HL-60 (cell line): ENCODE measurements at regions not wholly inside any gene's neighbourhood (a gene's known extent, or its start where the extent isn't known, plus 50 kb on each side); places are given as distances from the start of the nearest gene placed in this dataset.

Experiments used
- DNase-seq, 2 experiments: peaks; one replicate each; pipeline ENCODE4 v3.0.0-alpha.2; 2010 to 2020; ENCODE audit warnings: low read depth in 1 of 2, low spot score in 1 of 2
- H3K27ac ChIP-seq: fragments of 250-450 bp; sonication (Bioruptor Pico); replicated peaks from 2 replicates; pipeline ENCODE4 v1.5.1; 2020; ENCODE audit warnings: mild to moderate bottlenecking, moderate library complexity
- H3K27me3 ChIP-seq: fragments of 250-450 bp; sonication (Bioruptor Pico); 2 replicates; pipeline ENCODE4 v1.5.1; 2021; ENCODE audit warnings: mild to moderate bottlenecking, moderate library complexity; ENCODE audit not compliant: insufficient read depth, poor library complexity, severe bottlenecking
- H3K4me3 ChIP-seq: replicated peaks from 2 replicates; pipeline ENCODE4 v1.5.1; 2011; ENCODE audit warnings: mild to moderate bottlenecking, control low read depth, low read length; ENCODE audit not compliant: insufficient read depth
- GABPA ChIP-seq: IDR thresholded peaks from 2 replicates; pipeline ENCODE4 v1.6.1; 2012; ENCODE audit warnings: low read depth
- POLR2AphosphoS5 ChIP-seq: IDR thresholded peaks from 2 replicates; pipeline ENCODE4 v1.6.1; 2012; ENCODE audit warnings: low read depth
- SPI1 ChIP-seq: IDR thresholded peaks from 2 replicates; pipeline ENCODE4 v1.6.1; 2012; ENCODE audit warnings: low read depth, mild to moderate bottlenecking, borderline replicate concordance
- TF ChIP-seq, protein P1 (sequence below): IDR thresholded peaks from 2 replicates; pipeline ENCODE4 v1.6.1; 2012; ENCODE audit warnings: low read depth; ENCODE audit not compliant: insufficient replicate concordance
- TF ChIP-seq, protein P2 (sequence below): IDR thresholded peaks from one replicate; pipeline ENCODE4 v1.5.1; 2011; ENCODE audit warnings: low read length, control low read depth, inconsistent platforms; ENCODE audit not compliant: insufficient read depth

DNA sequence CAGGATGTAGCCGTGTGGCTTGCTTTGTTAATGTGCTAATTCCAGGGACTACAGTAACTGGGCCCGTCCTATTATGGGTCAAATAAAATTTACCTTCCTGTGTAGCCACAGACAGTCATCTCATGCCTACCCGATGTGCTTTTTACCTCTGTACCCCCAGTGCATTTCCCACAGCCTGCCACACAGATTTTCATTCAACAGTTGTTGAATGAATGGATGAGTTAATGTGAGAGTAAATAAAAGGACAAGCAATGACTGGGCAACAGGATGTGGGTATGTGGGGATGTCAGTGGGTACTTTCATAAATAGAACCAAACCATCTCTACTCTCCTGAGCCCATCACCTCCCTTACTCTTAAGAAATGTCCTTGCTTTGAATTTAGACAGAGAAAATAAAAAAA, 441.2 kb upstream of the ZNF462 start:
- DNase-seq, result no peak
- TF ChIP-seq, protein P1, sequence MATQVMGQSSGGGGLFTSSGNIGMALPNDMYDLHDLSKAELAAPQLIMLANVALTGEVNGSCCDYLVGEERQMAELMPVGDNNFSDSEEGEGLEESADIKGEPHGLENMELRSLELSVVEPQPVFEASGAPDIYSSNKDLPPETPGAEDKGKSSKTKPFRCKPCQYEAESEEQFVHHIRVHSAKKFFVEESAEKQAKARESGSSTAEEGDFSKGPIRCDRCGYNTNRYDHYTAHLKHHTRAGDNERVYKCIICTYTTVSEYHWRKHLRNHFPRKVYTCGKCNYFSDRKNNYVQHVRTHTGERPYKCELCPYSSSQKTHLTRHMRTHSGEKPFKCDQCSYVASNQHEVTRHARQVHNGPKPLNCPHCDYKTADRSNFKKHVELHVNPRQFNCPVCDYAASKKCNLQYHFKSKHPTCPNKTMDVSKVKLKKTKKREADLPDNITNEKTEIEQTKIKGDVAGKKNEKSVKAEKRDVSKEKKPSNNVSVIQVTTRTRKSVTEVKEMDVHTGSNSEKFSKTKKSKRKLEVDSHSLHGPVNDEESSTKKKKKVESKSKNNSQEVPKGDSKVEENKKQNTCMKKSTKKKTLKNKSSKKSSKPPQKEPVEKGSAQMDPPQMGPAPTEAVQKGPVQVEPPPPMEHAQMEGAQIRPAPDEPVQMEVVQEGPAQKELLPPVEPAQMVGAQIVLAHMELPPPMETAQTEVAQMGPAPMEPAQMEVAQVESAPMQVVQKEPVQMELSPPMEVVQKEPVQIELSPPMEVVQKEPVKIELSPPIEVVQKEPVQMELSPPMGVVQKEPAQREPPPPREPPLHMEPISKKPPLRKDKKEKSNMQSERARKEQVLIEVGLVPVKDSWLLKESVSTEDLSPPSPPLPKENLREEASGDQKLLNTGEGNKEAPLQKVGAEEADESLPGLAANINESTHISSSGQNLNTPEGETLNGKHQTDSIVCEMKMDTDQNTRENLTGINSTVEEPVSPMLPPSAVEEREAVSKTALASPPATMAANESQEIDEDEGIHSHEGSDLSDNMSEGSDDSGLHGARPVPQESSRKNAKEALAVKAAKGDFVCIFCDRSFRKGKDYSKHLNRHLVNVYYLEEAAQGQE, result no peak
- TF ChIP-seq, protein P2, sequence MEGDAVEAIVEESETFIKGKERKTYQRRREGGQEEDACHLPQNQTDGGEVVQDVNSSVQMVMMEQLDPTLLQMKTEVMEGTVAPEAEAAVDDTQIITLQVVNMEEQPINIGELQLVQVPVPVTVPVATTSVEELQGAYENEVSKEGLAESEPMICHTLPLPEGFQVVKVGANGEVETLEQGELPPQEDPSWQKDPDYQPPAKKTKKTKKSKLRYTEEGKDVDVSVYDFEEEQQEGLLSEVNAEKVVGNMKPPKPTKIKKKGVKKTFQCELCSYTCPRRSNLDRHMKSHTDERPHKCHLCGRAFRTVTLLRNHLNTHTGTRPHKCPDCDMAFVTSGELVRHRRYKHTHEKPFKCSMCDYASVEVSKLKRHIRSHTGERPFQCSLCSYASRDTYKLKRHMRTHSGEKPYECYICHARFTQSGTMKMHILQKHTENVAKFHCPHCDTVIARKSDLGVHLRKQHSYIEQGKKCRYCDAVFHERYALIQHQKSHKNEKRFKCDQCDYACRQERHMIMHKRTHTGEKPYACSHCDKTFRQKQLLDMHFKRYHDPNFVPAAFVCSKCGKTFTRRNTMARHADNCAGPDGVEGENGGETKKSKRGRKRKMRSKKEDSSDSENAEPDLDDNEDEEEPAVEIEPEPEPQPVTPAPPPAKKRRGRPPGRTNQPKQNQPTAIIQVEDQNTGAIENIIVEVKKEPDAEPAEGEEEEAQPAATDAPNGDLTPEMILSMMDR, result no peak
- TF ChIP-seq POLR2AphosphoS5 (no peak), GABPA (no peak), SPI1 (no peak)
- no peak overlapping the region for H3K27ac ChIP-seq
- no peaks in the 10 kb centered on the region for H3K27me3 ChIP-seq
- no peak overlapping the region for H3K4me3 ChIP-seq

- no peak overlapping the region for H3K4me3 ChIP-seq
- no peak overlapping the region for H3K27ac ChIP-seq
- no peaks in the 10 kb centered on the region for H3K27me3 ChIP-seq
- no peak for DNase-seq
- TF ChIP-seq SPI1, result no peak
- TF ChIP-seq, protein P1, result no peak
- TF ChIP-seq, protein P2, result no peak
- TF ChIP-seq GABPA, result no peak
- TF ChIP-seq POLR2AphosphoS5, result no peak
These were observed 439.4 kb upstream of the ZNF462 start for GRCh38 chr9:106423575-106423974.

- no peak for DNase-seq
- no peak overlapping the region for H3K27ac ChIP-seq
- no peaks in the 10 kb centered on the region for H3K27me3 ChIP-seq
- no peak overlapping the region for H3K4me3 ChIP-seq
- TF ChIP-seq SPI1, result no peak
- no peak for TF ChIP-seq GABPA
- TF ChIP-seq, protein P1, result no peak
- TF ChIP-seq, protein P2, result no peak
- TF ChIP-seq POLR2AphosphoS5, result no peak
These were observed 430.3 kb upstream of the ZNF462 start for GRCh38 chr9:106432631-106433030.
